SK-N-SH treated with all-trans-retinoic acid at 6 μM for 48 hours (cell line): ENCODE measurements at regions not wholly inside any gene's neighbourhood (a gene's known extent, or its start where the extent isn't known, plus 50 kb on each side); places are given as distances from the start of the nearest gene placed in this dataset.

ENCODE experiments used
- ATAC-seq: fragments of 200-7000 bp; cut with Tn5 transposase; 3 replicates; pipeline ENCODE4 v1.9.1; 2020; ENCODE audit warnings: mild to moderate bottlenecking, moderate library complexity
- ARNTL ChIP-seq: fragments of 450-650 bp; formaldehyde crosslinking; IDR thresholded peaks from 2 replicates; pipeline ENCODE4 v1.5.0; 2020; ENCODE audit warnings: low read depth, mild to moderate bottlenecking, moderate library complexity, borderline replicate concordance
- BACH2 ChIP-seq: fragments of 250-450 bp; sonication (Bioruptor Pico); IDR thresholded peaks from 2 replicates; pipeline ENCODE4 v1.9.0; 2021; ENCODE audit warnings: mild to moderate bottlenecking, borderline replicate concordance
- CREB5 ChIP-seq: fragments of 250-450 bp; sonication (Bioruptor Pico); IDR thresholded peaks from 2 replicates; pipeline ENCODE4 v1.5.1; 2020; ENCODE audit warnings: low read depth, mild to moderate bottlenecking, moderate library complexity
- CSDC2 ChIP-seq: fragments of 250-450 bp; sonication (Bioruptor Pico); IDR thresholded peaks from 2 replicates; pipeline ENCODE4 v1.5.0; 2020; ENCODE audit warnings: mild to moderate bottlenecking, moderate library complexity
- CSRNP3 ChIP-seq: fragments of 250-450 bp; sonication (Bioruptor Pico); IDR thresholded peaks from 2 replicates; pipeline ENCODE4 v1.5.1; 2021; ENCODE audit warnings: mild to moderate bottlenecking, moderate library complexity
- ESRRG ChIP-seq: fragments of 250-450 bp; sonication (Bioruptor Pico); IDR thresholded peaks from 2 replicates; pipeline ENCODE4 v1.6.1; 2021; ENCODE audit warnings: mild to moderate bottlenecking
- GLIS3 ChIP-seq: fragments of 250-450 bp; sonication (Bioruptor Pico); IDR thresholded peaks from 2 replicates; pipeline ENCODE4 v1.5.0; 2020; ENCODE audit warnings: mild to moderate bottlenecking, moderate library complexity
- OSR1 ChIP-seq: fragments of 250-450 bp; sonication (Bioruptor Pico); IDR thresholded peaks from 2 replicates; pipeline ENCODE4 v1.8.0; 2022; ENCODE audit warnings: moderate library complexity, mild to moderate bottlenecking, inconsistent platforms
- POU6F1 ChIP-seq: fragments of 250-450 bp; sonication (Bioruptor Pico); IDR thresholded peaks from 2 replicates; pipeline ENCODE4 v1.8.0; 2021; ENCODE audit warnings: low read depth, mild to moderate bottlenecking, moderate library complexity, borderline replicate concordance
- PPARA ChIP-seq: fragments of 250-450 bp; sonication (Bioruptor Pico); IDR thresholded peaks from 2 replicates; pipeline ENCODE4 v1.5.0; 2020; ENCODE audit warnings: mild to moderate bottlenecking, borderline replicate concordance
- RARB ChIP-seq: fragments of 250-450 bp; sonication (Bioruptor Pico); IDR thresholded peaks from 2 replicates; pipeline ENCODE4 v1.8.0; 2021; ENCODE audit warnings: mild to moderate bottlenecking, moderate library complexity
- SNAI2 ChIP-seq: fragments of 250-450 bp; sonication (Bioruptor Pico); IDR thresholded peaks from 2 replicates; pipeline ENCODE4 v1.5.0; 2020; ENCODE audit warnings: mild to moderate bottlenecking, moderate library complexity
- TCF4 ChIP-seq: fragments of 250-450 bp; sonication (Bioruptor Pico); IDR thresholded peaks from 2 replicates; pipeline ENCODE4 v1.8.0; 2021; ENCODE audit warnings: mild to moderate bottlenecking, moderate library complexity, borderline replicate concordance
- TOX ChIP-seq: fragments of 250-450 bp; sonication (Bioruptor Pico); IDR thresholded peaks from 2 replicates; pipeline ENCODE4 v1.8.0; 2021; ENCODE audit warnings: mild to moderate bottlenecking, moderate library complexity, borderline replicate concordance
- ZC3H10 ChIP-seq: fragments of 250-450 bp; sonication (Bioruptor Pico); IDR thresholded peaks from 2 replicates; pipeline ENCODE4 v1.5.1; 2021; ENCODE audit warnings: mild to moderate bottlenecking, moderate library complexity
- ZFP30 ChIP-seq: fragments of 450-650 bp; formaldehyde crosslinking; IDR thresholded peaks from 2 replicates; pipeline ENCODE4 v1.5.0; 2022; ENCODE audit warnings: mild to moderate bottlenecking, moderate library complexity
- ZNF565 ChIP-seq: fragments of 450-650 bp; formaldehyde crosslinking; conservative IDR thresholded peaks from 2 replicates; pipeline ENCODE4 v1.5.0; 2020; ENCODE audit warnings: low read depth, mild to moderate bottlenecking, moderate library complexity
- ZNF70 ChIP-seq: fragments of 450-650 bp; formaldehyde crosslinking; IDR thresholded peaks from 2 replicates; pipeline ENCODE4 v1.5.0; 2020; ENCODE audit warnings: mild to moderate bottlenecking, moderate library complexity
- ZNF8 ChIP-seq: fragments of 450-650 bp; formaldehyde crosslinking; IDR thresholded peaks from 2 replicates; pipeline ENCODE4 v1.5.0; 2020; ENCODE audit warnings: mild to moderate bottlenecking, moderate library complexity
- TF ChIP-seq, protein P1 (sequence below): fragments of 250-450 bp; sonication (Bioruptor Pico); IDR thresholded peaks from 2 replicates; pipeline ENCODE4 v1.8.0; 2020; ENCODE audit warnings: mild to moderate bottlenecking, moderate library complexity, borderline replicate concordance
- TF ChIP-seq, protein P2 (sequence below): fragments of 250-450 bp; sonication (Bioruptor Pico); IDR thresholded peaks from 2 replicates; pipeline ENCODE4 v1.5.0; 2020; ENCODE audit warnings: mild to moderate bottlenecking, moderate library complexity

GRCh38 chr18:41858761-41859555 lies 96.1 kb upstream of the PIK3C3 start (continued):
- TF ChIP-seq POU6F1 (CRISPR knock-in tag): no peak
- TF ChIP-seq CSDC2 (CRISPR knock-in tag): no peak
- TF ChIP-seq TCF4 (CRISPR knock-in tag): no peak

GRCh38 chr18:41853280-41853679 lies 101.8 kb upstream of the PIK3C3 start:
- no peak for TF ChIP-seq RARB (CRISPR knock-in tag)
- no peak for TF ChIP-seq OSR1 (CRISPR knock-in tag)
- no peak for TF ChIP-seq PPARA (CRISPR knock-in tag)
- ATAC-seq: no peak

DNA sequence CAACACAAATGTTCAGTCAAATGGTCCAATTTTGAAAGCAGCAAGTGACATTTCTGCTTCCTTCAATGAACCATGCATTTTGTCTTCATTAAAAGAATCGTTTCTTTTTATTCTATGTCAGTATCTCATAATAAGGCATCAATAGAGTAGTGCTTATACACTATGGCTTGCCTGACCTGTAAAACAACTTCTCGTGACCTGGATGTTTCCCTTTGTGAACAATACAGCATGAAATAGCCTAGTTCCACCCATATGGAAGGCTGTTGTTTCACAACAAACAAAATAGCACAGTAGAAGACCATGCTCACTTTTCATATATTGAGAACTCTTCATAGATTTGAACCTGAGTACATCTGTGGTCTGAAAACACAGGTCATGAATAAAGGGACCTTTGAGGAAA lies 104.3 kb upstream of the PIK3C3 start:
- no peak for TF ChIP-seq BACH2 (CRISPR knock-in tag)
- TF ChIP-seq, all 23 proteins: peak for 0
- ATAC-seq: no peak

- ATAC-seq: no peak
- TF ChIP-seq ARNTL (no peak), CSRNP3 (no peak), ZNF8 (no peak), CREB5 (CRISPR knock-in tag) (no peak), ESRRG (no peak), GLIS3 (CRISPR knock-in tag) (no peak), SNAI2 (CRISPR knock-in tag) (no peak), ZC3H10 (CRISPR knock-in tag) (no peak), ZNF565 (CRISPR knock-in tag) (no peak), ZFP30 (CRISPR knock-in tag) (no peak), ZNF70 (CRISPR knock-in tag) (no peak), POU6F1 (CRISPR knock-in tag) (no peak), BACH2 (CRISPR knock-in tag) (no peak), TOX (no peak), RARB (CRISPR knock-in tag) (no peak), CSDC2 (CRISPR knock-in tag) (no peak)
- TF ChIP-seq, protein P1, sequence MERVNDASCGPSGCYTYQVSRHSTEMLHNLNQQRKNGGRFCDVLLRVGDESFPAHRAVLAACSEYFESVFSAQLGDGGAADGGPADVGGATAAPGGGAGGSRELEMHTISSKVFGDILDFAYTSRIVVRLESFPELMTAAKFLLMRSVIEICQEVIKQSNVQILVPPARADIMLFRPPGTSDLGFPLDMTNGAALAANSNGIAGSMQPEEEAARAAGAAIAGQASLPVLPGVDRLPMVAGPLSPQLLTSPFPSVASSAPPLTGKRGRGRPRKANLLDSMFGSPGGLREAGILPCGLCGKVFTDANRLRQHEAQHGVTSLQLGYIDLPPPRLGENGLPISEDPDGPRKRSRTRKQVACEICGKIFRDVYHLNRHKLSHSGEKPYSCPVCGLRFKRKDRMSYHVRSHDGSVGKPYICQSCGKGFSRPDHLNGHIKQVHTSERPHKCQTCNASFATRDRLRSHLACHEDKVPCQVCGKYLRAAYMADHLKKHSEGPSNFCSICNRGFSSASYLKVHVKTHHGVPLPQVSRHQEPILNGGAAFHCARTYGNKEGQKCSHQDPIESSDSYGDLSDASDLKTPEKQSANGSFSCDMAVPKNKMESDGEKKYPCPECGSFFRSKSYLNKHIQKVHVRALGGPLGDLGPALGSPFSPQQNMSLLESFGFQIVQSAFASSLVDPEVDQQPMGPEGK (CRISPR knock-in tag): no peak
- TF ChIP-seq, protein P2, sequence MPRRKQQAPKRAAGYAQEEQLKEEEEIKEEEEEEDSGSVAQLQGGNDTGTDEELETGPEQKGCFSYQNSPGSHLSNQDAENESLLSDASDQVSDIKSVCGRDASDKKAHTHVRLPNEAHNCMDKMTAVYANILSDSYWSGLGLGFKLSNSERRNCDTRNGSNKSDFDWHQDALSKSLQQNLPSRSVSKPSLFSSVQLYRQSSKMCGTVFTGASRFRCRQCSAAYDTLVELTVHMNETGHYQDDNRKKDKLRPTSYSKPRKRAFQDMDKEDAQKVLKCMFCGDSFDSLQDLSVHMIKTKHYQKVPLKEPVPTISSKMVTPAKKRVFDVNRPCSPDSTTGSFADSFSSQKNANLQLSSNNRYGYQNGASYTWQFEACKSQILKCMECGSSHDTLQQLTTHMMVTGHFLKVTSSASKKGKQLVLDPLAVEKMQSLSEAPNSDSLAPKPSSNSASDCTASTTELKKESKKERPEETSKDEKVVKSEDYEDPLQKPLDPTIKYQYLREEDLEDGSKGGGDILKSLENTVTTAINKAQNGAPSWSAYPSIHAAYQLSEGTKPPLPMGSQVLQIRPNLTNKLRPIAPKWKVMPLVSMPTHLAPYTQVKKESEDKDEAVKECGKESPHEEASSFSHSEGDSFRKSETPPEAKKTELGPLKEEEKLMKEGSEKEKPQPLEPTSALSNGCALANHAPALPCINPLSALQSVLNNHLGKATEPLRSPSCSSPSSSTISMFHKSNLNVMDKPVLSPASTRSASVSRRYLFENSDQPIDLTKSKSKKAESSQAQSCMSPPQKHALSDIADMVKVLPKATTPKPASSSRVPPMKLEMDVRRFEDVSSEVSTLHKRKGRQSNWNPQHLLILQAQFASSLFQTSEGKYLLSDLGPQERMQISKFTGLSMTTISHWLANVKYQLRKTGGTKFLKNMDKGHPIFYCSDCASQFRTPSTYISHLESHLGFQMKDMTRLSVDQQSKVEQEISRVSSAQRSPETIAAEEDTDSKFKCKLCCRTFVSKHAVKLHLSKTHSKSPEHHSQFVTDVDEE (CRISPR knock-in tag): no peak
Observed at GRCh38 chr18:41849632-41850031, 105.4 kb upstream of the PIK3C3 start.
